Lung microvascular endothelial cell (primary cell): ENCODE measurements at regions not wholly inside any gene's neighbourhood (a gene's known extent, or its start where the extent isn't known, plus 50 kb on each side); places are given as distances from the start of the nearest gene placed in this dataset.
"Not testable (repeated sequence)": the region's sequence is repeated elsewhere in the genome, so short reads cannot be mapped to it uniquely, and the experiment has no call there.

Experiments used
- DNase-seq, 2 donors: peaks; one replicate each; pipeline versions ENCODE4 v3.0.0 to v3.0.0-alpha.2; 2010; ENCODE audit warnings: low read depth in 2 of 2

DNA sequence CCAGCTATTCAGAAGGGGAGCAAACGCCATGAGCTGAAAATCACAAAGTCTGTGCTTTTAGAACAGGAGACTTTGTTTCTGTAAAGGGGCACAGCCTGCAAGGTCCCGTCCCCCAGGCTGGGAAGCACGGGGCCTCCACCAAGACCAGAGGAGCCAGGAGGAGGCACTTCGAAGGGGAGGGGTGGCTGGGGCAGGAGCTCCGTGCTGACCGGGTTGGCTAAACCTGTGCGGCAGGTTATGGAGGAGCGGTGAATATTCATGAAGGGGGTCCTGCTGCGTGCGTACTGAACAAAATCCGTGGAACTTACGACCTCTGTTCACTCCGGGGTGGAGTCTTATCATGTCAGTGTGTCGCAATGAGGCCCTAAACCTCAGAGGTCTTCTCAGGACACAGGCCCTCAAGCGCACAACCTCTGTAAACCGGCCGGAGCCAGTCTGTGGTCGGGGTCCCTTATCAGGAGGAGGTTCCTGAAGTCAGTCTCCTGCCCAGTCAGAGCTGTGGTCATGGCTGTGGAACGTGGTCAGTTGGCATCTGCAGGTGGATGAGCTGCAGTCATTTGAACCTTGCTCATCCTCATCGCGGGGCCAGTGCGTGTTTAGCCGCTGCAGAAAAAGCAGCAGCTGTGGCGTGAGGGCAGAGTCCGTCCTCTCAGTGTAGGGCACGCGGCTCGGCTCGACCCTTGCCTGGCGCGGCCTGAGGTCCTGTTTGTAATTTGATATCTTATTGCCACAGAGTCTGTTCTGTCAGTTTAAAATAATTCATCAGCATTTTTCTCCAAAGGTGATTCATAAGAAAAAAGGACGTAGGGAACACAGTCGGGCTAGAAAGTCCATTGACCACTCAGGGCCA is 5507.7 kb upstream of the TPTE start:
- DNase-seq, result not testable (repeated sequence)

DNA sequence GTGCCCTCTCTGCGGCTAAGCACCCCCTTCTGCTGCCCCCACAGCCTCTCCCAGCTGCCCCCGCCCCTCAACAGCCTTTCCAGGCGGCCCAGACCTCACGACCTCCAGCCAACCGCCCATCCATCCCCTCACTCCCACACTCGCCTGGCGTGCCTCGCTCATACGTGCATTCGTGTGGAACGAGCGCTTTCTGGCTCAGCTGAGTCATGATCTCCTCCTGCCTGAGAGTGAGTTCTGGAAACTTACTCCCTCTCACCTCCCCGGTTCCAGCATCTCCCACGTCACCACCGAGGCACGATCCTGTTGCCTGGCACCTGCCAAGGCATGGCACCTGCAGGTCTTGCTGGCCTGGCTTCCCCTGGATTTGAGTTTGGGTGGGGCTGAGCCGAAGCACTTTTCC is 5506.2 kb upstream of the TPTE start:
- DNase-seq, result not testable (repeated sequence)

DNA sequence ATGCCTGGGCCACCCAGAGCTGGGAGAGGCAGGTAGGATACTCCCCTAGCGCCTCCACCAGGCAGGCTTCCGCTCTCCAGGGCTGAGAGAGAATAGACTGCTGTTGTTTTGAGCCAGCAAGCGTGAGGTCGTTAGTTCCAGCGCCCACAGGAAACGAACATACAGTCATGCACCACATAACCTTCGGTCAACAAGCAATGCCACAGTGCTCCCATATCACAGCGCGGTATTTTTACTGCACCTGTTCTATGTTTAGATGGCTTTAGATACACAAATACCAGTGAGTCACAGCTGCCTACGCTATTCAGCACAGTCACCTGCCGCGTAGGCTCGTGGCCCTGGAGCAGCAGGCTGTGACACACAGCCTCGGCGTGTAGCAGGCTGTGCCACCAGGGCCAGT is 5502.3 kb upstream of the TPTE start:
- DNase-seq, result not testable (repeated sequence)

DNA sequence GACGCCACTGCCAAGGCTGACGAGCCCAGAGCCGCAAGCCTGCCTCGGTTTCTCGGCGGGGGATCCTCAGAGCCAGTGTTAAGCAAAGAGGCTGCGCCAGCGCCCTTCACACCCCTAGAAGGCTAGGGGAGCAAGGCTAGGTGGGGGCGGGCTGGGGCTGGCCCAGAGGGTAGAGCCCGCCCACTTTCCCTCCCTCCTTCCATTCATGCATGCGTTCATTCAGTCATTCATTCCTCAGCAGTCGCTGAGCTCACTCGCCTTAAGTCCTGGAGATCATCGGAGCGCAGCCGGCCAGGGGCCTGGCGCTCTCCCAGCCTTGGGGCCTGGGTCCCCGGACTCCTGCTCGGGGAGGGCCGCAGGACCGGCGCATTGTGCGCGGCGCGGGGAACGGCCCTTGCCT is 5499.6 kb upstream of the TPTE start:
- DNase-seq, result not testable (repeated sequence)

DNA sequence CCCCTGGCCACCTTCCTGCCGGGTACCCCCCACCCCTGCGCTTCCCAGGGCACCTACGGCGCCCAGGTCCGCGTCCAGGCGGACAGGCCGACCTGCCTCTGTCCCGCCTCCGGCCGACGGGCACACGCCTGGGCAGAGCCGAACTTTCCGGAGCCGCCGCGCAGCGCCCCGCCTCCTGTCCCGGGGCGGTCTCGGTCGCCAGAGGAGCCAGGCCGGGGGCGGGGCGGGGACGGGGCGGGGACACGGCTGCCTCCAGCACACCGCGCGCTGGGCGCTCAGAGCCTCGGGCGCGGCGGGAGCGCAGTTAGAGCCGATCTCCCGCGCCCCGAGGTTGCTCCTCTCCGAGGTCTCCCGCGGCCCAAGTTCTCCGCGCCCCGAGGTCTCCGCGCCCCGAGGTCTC is 5499.1 kb upstream of the TPTE start:
- not testable (repeated sequence) for DNase-seq

DNA sequence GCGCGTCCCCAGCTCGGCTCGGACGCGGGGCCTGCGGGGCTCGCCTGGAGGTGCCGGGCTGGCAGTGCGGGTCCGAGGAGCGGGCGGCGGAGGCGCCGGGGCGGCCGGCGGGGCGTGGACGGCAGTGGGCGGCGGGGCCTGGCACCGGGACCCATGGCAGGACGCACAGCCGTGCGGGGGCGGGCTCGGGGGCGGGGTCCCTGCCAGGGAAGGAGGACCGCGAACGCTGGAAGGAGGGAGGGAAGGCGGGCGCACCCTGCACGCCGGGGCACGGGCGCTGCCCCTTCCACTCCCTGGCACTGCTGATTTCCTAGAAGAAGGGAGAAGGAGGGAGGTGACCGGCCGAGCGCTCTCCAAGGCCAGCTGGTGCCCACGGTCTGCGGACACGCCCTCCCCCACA is 5498.6 kb upstream of the TPTE start:
- DNase-seq, result not testable (repeated sequence)

DNA sequence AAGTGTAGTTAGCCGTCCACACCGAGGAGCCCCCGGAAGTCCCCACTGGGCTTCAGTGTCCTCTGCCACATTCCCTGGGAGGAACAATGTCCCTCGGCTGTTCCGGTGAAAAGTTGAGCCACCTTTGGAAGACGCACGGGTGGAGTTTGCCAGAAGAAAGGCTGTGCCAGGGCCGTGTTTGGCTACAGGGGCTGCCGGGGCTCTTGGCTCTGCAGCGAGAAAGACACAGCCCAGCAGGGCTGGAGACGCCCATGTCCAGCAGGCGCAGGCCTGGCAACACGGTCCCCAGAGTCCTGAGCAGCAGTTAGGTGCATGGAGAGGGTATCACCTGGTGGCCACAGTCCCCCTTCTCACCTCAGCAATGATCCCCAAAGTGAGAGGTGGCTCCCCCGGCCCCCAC is 5486.2 kb upstream of the TPTE start:
- not testable (repeated sequence) for DNase-seq

DNA sequence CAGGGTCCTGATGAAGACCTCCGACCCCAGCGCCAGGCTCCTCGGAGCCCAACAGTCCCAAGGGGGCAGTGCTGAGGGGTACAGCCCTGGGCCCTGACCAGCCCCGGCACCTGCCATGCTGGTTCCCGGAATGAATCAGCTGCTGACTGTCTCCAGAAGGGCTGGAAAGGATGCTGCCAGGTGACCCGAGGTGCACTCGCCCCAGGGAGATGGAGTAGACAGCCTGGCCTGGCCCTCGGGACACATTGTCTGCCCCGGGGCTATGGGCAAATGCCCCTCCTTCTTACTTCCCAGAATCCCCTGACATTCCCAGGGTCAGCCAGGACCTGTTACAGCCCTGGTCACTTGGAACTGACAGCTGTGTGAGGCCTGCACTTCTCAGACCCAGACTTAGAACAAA is 5485.8 kb upstream of the TPTE start:
- DNase-seq, result not testable (repeated sequence)

DNA sequence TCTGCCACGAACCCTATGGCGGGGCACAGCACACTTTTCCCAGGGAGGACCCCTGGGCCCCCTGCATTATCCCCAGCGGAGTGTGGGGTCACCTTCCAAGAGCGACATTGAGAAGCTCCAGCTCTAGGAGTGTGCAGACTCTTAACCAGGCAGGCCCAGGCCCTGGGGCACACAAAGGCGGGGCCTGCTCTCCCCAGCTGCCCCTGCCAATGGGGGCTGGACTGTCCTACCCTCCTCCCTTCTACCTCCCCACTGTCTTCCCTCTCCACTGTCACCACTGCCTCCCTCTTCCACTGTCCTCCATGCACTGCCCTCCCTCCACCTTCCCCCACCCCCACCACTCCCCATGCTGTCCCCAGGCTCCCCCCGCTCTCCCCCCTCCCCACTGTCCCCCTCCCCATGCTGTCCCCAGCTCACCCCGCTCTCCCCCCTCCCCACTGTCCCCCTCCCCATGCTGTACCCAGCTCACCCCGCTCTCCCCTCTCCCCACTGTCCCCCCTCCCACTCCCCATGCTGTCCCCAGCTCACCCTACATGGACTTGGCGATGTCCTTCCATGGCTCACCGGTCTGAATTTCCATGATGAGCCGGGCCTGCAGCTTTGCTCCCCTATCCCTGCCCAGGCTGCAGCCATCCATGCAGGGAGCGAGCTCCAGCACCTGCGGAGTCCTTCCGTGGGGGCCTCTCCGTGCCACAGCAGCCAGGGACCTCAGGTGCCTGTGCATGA is 5483.6 kb upstream of the TPTE start:
- DNase-seq, result not testable (repeated sequence)

DNA sequence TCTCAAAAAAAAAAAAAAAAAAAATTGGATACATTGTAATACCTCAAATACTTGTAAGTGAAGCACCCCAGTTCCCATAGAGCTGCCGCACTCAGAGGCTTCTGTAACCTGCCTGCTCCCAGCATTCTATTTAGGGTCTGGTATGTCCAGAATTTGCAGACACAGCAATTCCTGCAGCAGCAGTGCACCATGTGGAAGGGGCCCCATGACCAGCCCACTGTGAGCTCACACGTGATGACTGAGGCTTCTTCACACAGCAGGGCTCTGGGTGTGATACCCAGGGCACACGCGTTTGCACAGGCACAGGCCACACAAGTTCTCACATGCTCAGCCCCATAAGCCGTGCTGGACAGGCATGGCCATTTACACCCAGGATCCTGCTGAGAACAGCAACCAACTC is 5481.5 kb upstream of the TPTE start:
- DNase-seq, result not testable (repeated sequence)

DNA sequence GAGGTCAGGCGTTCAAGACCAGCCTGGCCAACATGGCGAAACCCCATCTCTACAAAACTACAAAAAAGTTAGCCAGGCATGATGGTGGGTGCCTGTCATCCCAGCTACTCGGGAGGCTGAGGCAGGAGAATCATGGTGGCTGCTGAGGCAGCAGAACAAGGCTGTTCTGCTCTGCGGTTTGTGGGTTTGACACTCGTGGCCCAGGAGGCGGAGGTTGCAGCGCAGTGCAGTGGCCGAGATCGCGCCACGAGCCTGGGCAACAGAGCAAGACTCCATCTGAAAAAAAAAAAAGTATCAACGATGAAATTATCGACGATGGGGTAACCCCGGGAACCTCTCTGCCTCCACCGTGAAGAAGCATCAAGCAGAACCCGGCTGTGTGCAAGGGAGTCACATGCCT is 5478.8 kb upstream of the TPTE start:
- not testable (repeated sequence) for DNase-seq

DNA sequence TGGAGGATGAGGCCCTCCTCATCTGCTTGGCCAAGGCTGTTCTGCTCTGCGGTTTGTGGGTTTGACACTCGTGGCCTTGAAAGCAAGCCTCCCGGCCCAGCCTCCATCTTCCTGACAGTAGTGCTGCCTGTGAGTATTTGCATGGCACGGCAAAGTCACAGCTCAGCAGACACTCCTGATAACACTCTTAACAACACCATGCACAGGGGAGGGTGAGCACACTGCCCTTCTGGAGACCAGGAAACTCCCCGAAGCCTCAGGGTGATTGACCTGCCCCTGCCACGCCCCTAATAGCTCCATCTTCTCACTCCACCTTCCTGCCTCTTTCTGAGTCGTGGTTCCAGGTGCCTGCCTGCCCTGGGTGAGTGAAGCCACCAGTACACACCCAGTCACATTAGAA is 5476.6 kb upstream of the TPTE start:
- DNase-seq, result not testable (repeated sequence)

DNA sequence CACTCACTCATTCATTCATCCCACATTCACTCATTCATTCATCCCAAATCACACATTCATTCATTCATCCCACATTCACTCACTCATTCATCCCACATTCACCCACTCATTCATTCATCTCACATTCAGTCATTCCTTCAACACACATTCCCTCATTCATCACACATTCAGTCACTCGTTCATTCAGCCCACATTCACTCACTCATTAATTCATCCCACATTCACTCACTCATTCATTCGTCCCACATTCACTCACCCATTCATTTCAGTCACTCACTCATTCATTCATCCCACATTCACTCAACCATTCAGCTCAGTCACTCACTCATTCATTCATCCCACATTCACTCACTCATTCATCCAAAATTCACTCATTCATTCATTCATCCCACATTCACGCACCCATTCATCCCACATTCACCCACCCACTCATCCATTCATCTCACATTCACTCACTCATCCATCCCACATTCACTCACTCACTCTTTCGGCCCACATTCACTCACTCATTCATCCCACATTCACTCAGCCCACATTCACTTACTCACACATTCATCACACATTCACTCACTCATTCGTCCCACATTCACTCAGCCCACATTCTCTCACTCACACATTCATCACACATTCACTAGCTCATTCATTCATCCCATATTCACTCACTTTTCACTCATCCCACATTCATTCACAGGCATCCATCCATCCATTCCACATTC is 5469.9 kb upstream of the TPTE start:
- not testable (repeated sequence) for DNase-seq

DNA sequence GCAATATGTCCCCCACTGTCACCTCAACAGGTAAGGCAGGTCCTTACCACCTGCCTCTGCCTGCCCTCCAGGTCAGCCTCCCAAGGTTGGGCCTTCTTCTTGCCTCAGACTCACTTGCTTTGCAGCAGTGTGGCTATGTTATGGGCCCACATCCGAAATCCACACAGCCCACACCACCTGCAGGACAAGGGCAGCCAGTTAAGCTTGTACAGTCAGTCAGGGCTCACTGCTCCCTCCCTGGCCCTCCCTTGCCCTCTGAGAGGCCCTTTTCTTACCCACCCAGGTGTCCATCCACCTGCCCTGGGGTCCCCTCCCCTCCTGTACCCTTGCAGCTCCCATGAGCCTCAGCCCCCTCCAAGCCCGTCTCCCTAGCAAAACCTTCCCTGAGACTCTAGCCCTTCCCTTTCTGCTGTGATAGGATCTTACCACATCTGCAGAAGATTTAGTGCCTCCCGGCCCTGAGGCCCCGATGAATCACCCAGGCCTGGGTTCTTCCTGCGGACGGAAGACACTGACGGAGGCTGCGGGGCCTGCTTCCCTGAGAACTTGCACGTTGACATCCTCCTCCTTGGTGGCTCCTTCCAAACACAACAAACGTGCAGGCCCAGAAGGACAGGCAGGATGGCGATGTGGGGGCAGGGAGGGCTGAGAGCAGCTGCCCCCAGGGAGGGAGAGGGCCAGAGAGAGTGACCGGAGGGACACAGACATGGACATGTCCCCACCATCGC is 5466.2 kb upstream of the TPTE start:
- DNase-seq, result not testable (repeated sequence)

DNA sequence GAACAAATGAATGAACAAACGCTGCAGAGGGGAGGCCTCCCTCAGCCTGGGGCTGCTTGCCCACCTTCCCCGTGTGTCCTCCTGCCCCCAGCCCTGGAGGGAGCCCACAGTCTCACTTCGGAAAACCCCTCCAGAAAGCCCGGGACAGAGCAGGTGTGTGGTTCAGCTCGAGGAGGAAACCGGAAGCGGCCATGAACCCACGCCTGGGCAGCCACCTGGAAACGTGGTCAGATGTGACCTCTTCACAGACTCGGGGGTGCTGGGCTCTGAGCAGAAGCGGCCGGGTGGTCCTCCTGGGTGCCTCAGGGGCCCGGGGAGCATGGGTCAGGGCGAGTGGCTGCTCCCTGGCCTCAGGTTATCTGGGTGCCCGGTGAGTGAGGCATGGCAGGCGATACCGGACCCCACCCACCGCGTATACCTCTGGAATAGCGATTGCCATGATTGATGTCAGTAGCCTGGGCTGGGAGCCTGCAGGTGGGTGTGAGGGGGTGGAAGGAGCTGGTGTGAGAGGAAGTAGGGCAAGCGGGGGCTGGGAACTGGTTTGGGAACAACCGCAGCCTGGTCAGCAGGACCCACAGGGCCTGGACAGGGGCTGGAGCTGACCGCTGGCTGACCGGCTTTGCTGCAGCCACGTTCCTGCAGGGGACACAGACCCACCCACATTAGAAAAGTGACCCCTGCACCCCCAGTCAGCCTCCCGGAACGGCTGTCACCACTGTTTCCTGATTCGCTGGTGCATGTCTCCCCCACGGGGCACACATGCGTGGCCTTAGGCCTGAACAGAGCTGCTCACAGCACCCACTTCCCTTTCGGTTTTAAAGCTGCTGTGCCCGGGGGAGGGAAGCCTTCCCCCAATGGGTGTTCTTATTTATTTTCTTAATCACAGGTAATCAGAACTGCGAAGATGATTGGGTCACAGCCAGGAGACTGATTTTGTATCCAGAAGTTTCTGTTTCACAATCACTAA is 5465.1 kb upstream of the TPTE start:
- DNase-seq, result not testable (repeated sequence)

DNA sequence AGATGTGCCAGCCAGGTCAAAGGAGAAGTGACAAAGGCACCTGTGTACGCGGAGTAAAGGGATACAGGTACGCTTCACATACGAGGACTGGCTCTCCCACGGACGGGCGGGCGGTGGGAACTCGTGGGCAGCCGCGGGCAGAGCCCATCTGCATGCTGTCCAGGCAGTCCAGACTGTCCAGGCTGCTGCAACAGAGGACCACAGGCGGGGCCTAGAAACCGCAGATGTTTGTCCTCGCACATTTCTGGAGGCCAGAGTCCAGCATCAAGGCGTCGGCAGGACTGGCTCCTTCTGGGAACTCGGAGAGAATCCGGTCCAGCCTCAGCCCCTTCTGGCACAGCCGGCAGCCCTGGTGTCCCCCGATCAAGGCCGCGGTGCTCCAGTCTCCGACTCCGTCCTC is 5464.3 kb upstream of the TPTE start:
- not testable (repeated sequence) for DNase-seq

DNA sequence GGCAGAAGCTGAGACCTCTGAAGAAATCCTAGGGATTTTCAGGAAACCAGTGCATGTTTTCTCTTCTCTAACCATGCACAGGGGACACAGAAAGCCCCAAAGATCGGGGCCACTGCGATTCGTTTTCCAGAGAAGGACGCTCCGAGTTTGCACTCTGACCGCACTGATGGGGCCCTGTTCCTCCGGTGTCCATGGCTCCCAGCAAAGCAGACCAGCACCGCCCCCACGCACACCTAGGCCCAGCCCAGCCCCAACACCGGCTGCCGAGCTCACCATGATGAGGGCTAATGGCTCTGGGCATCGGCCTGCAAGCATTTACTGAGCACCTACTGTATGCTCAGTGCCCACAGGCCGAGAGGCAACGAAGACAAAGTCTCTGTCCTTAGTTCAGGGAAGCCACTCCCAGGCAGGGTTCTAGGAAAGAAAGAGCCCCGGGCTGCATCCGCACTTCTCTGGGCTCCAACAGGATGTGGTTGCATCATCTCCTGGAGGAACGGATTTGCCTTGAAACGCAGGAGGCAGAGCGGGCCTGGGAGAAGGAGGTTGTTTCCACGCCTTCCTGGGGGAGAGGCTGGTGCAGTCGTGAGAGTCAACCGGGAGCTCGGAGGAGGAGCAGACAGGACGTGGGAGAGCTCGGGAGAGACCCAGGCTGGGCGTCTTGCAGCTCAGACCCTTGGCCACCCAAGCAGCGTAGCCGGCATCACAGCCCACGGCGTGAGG is 5460.9 kb upstream of the TPTE start:
- not testable (repeated sequence) for DNase-seq

DNA sequence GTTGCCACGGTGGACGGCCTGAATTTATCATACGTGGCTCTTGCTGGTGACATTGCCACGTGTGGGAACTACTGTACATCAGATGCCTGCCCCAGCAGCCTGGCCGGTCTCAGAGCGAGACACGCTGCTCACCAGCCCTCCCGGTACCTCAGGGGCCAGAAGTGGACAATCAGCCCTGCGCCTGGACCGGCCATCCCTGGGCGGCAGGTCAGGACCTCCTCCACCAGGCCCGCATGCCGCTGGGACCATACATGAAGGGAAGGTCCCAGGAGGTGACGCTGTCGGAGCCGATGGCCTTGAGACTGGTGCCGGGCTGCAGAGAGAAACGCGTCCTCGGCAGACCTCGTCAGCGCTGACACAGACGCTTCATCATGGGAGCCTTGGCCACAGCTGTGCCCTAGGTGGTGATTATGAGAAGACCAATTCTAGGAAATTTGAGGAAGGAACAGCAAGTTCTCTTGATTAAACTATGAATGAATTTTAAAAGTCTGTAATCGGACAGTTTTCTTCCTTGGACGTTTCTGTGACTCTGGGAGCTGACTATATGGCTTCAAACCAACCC is 5456.7 kb upstream of the TPTE start:
- not testable (repeated sequence) for DNase-seq
